ENCODE measurements at regions not wholly inside any gene's neighbourhood (a gene's known extent, or its start where the extent isn't known, plus 50 kb on each side); places are given as distances from the start of the nearest gene placed in this dataset.

DNA sequence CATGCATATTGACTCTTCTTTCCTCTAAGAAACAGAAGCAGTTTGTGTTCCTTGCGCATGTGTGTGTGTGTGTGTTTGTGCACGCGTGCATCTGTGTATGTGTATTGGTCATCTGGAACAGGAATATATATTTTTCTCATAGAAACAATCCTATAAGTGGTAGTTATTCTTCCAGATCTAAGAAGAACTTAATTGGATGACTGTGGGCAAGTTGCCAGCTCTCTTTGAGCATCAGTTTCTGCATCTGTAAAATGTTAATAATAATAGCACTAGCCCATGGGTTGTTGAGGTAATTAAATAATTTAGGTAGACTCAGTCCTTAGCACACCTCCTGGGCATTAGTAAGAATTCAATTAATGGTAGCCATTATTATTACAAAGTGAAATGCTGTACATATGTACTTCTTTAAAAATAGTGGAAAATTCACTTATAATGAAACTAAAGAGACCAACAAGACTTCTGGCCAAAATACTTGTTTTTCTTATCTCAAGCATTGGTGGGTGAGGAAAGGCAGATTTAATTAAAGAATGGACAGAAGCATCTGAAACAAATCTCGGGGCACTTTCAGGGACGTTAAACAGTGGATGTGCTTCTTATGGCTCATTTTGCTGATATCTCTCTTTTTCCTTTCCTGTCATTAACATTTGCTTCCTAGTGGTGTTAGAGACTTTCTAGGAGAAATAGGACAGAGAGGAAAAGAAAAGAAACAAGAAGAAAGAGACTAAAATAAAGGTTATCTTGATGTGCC is 124.9 kb upstream of the HABP2 start:
- TF ChIP-seq CTCF (IDR thresholded peaks at IDR 0.05) (no peak), EP300 (IDR thresholded peaks at IDR 0.05) (no peak), POLR2A (IDR thresholded peaks at IDR 0.05; ENCODE audit: low read depth) (no peak)

All from esophagus muscularis mucosa (tissue), 4 donors.